ENCODE measurements at regions not wholly inside any gene's neighbourhood (a gene's known extent, or its start where the extent isn't known, plus 50 kb on each side); places are given as distances from the start of the nearest gene placed in this dataset.

GRCh38 chr9:108162664-108163063 is 673.1 kb upstream of the KLF4 start:
- ChIA-PET POLR2A (no interaction called here), CTCF (interaction anchor here (0.6 to 1.5 kb wide), 2 partner anchors 522 to 678 kb away, joined by 3 read pairs; no protein-coding TSS in a partner anchor)
- H3K4me3 ChIP-seq (ENCODE audit: low read depth, low read length), result no peak overlapping the region
- DNase-seq (ENCODE audit: low read depth, low spot score), result no peak
- no peak for TF ChIP-seq CTCF (IDR thresholded peaks at IDR 0.05; ENCODE audit: insufficient read depth, low read length, missing control alignments)

- no peak for DNase-seq (ENCODE audit: low read depth, low spot score)
- ChIA-PET POLR2A (no interaction called here), CTCF (interaction anchor here (0.8 to 1.5 kb wide), 2 partner anchors 48 to 677 kb away, joined by 3 read pairs; no protein-coding TSS in a partner anchor)
- no peak overlapping the region for H3K4me3 ChIP-seq (ENCODE audit: low read depth, low read length)
- TF ChIP-seq CTCF (IDR thresholded peaks at IDR 0.05; ENCODE audit: insufficient read depth, low read length, missing control alignments), result no peak
Observed at GRCh38 chr9:108161503-108161902, 671.9 kb upstream of the KLF4 start.

- ChIA-PET CTCF (interaction anchor here (0.8 to 1.5 kb wide), 2 partner anchors 47 to 677 kb away, joined by 3 read pairs; no protein-coding TSS in a partner anchor), POLR2A (no interaction called here)
- no peak for TF ChIP-seq CTCF (IDR thresholded peaks at IDR 0.05; ENCODE audit: insufficient read depth, low read length, missing control alignments)
- DNase-seq (ENCODE audit: low read depth, low spot score), result no peak
- H3K4me3 ChIP-seq (ENCODE audit: low read depth, low read length), result no peak overlapping the region
Observed at GRCh38 chr9:108160706-108161355, 671.3 kb upstream of the KLF4 start.

DNA sequence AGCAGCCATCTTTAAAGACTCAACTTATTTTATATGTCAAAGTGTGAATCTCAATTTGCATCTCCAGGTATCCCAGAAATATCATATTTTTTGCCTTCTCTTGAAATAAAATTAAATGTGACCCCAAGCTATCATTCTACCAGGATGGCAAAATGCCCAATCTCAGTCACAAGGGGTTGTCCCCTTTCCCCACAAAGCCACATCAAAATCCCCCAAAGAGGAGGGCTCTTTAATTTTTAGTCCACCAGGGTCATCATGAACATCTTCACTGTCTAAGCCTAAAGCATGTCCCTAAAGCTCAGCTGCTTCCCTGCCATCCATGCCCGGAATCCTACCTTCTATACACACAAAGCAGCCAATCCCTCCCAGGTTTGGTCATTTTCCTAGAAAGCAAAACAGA is 670.5 kb upstream of the KLF4 start:
- CTCF ChIA-PET, result no interaction called here
- no peak for DNase-seq (ENCODE audit: low read depth, low spot score)
- TF ChIP-seq CTCF (IDR thresholded peaks at IDR 0.05; ENCODE audit: insufficient read depth, low read length, missing control alignments), result no peak
- H3K4me3 ChIP-seq (ENCODE audit: low read depth, low read length), result no peak overlapping the region
- POLR2A ChIA-PET, result no interaction called here

DNA sequence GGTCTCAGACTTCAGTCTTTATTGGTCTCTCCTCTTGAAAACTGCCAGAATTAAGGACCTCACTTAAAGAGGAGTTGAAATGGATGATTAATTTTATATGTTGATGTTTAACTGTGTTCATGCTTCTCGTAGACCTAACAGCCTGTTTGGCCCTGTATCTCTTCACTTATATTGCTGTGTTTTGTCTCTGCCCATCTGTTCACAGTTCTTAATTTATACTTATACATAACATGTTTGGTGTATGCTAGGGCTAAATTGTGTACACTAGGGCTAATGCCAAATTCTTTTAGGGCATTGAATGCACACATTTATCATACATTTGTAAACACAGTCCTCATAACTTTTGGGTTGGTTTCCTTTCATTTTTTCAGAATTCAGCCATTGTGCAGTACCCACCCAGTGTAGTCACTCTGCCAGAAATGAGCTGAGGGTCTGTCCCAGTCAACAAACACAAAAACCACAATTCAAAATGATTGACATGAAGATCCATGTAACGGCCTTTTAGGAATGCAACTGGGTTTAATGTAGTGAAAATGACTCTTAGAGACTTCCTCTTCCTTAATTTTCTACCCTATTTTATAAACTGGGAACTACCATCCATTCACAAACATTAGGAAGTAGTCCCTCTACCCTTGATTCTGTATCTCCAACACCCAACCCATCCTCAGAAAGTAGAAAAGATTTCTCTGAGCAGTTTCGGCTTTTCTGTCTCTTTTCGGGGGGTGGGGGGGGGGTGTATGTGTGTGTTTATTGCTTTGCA is 668.8 kb upstream of the KLF4 start:
- ChIA-PET POLR2A (no interaction called here), CTCF (no interaction called here)
- no peak overlapping the region for H3K4me3 ChIP-seq (ENCODE audit: low read depth, low read length)
- no peak for TF ChIP-seq CTCF (IDR thresholded peaks at IDR 0.05; ENCODE audit: insufficient read depth, low read length, missing control alignments)
- no peak for DNase-seq (ENCODE audit: low read depth, low spot score)

DNA sequence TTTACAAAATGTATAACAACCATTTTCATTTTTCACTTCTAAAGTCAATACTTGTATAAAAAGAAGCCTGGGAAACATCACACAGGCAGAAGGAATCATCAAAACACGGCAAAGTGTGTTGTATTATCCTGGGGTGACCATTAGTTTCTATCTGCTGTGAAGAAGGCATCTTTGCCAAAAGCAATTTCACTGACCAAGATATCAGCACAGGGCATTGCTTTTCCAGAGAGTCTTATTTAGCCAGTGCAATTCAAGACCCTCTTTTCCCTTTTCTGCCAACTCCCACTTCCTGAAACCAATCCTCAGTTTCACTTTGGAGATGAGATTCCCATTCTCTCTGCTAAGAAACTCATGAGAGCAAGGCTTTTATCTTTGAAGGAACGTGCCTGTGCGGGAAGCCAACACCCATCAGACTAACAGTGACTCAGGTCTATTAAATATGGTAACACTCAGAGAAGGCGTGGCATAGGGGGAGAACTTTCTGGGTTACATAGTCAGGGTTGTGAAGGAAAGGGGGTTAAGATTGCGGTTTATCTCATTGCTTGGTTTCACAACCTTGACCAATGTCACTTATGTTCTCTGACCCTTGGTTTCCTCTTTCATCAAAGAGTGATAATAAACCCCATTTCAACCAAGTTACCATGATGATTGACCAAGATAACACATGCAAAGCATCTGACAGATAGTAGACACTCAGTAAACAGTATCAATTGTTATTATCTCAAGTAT is 666.9 kb upstream of the KLF4 start:
- TF ChIP-seq CTCF (IDR thresholded peaks at IDR 0.05; ENCODE audit: insufficient read depth, low read length, missing control alignments), result no peak
- no peak for DNase-seq (ENCODE audit: low read depth, low spot score)
- POLR2A ChIA-PET, result no interaction called here
- CTCF ChIA-PET, result no interaction called here
- H3K4me3 ChIP-seq (ENCODE audit: low read depth, low read length), result no peak overlapping the region
